ENCODE measurements at regions not wholly inside any gene's neighbourhood (a gene's known extent, or its start where the extent isn't known, plus 50 kb on each side); places are given as distances from the start of the nearest gene placed in this dataset.

GRCh38 chr9:89839952-89840351 is 235.1 kb downstream of the GADD45G start:
- TF ChIP-seq POLR2AphosphoS5 (IDR thresholded peaks at IDR 0.05; ENCODE audit: low read depth) (no peak), CREB1 (CRISPR knock-in tag; IDR thresholded peaks at IDR 0.05; ENCODE audit: low read depth) (no peak)
- TF ChIP-seq, protein P1, sequence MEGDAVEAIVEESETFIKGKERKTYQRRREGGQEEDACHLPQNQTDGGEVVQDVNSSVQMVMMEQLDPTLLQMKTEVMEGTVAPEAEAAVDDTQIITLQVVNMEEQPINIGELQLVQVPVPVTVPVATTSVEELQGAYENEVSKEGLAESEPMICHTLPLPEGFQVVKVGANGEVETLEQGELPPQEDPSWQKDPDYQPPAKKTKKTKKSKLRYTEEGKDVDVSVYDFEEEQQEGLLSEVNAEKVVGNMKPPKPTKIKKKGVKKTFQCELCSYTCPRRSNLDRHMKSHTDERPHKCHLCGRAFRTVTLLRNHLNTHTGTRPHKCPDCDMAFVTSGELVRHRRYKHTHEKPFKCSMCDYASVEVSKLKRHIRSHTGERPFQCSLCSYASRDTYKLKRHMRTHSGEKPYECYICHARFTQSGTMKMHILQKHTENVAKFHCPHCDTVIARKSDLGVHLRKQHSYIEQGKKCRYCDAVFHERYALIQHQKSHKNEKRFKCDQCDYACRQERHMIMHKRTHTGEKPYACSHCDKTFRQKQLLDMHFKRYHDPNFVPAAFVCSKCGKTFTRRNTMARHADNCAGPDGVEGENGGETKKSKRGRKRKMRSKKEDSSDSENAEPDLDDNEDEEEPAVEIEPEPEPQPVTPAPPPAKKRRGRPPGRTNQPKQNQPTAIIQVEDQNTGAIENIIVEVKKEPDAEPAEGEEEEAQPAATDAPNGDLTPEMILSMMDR (conservative IDR thresholded peaks at IDR 0.05; ENCODE audit: low read depth in 2 of 2), result no peak

All from GM23338 (cell line).